ENCODE measurements at regions not wholly inside any gene's neighbourhood (a gene's known extent, or its start where the extent isn't known, plus 50 kb on each side); places are given as distances from the start of the nearest gene placed in this dataset.

- DNase-seq (ENCODE audit: low read depth in 2 of 2): no peak
These were observed 50.2 kb upstream of the CDK1 start for GRCh38 chr10:60728056-60728455.

DNA sequence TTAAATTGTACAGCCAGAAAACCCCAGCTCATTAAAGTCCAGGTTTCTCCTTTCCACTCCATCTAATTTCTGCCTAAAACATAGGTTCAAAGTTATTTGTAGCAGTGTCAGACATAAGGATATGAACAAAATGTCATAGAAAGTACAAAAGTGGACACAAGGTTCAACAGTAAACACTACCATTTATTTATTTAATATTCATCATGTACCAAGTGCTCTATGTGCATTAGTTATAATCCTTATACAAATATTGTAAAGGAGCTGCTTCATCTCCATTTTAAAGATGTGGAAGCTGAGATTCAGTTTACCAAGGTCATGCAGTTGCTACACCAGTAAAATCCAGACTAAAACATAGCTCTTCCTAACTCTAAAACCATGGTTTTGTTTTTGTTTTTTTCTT, 52.0 kb upstream of the CDK1 start:
- DNase-seq (ENCODE audit: low read depth in 2 of 2): no peak

- no peak for DNase-seq (ENCODE audit: low read depth in 2 of 2)
These were observed 55.7 kb upstream of the CDK1 start for GRCh38 chr10:60722623-60723022.

DNA sequence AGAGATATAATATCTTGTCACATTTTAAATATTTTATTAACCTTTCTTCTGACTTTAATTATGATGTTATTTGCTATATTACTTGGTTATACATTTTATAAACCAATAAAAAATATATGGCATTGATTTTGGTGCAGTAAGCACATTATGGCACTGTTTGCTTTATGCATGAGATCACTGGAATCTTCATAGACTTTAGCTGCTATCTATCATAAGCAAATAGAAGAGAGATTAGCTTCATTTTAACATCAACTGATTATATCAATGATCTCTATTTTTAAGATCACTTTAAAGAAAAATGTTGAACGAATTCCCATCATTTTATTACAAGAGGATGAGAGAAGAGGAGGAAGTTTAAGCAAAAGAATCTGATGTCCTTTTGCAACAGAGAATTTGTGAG, 58.6 kb upstream of the CDK1 start:
- DNase-seq (ENCODE audit: low read depth in 2 of 2): no peak

- DNase-seq (ENCODE audit: low read depth in 2 of 2): no peak
These were observed 59.4 kb upstream of the CDK1 start for GRCh38 chr10:60718886-60719285.

GRCh38 chr10:60717852-60718251, 60.4 kb upstream of the CDK1 start:
- DNase-seq (ENCODE audit: low read depth in 2 of 2): no peak

DNA sequence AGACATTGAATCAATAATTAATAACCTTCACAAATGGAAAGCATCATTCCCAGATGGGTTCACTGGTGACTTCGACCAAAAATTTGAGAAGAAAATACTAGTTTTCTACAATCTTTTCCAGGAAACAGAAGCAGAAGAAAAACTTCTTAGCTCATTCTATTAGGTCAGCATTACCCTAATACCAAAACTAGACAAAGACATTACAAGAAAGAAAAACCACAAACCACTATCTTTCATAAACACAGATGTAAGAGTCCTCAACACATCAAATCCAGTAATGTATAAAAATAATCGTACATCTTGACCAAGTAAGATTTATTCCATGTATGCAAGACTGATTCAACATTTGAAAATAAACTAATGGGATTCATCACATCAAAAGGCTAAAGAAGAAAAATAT, 64.0 kb upstream of the CDK1 start:
- DNase-seq (ENCODE audit: low read depth in 2 of 2): no peak

DNA sequence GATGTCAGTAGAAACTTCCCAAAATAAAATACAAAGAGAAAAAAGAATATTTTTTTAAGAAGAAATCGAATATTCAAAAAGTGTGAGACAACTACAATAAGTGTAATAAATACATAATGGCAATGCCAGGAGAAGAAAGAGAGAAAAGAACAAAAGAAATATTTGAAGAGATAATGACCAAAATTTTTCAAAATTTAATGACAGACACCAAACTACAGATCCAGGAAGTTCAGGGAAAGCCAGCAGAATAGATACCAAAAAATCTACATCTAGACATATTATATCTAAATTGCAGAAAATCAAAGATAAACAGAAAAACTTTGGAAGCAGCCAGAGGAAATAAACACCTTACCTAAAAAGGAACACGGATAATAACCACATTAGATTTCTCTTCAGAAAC, 66.8 kb upstream of the CDK1 start:
- no peak for DNase-seq (ENCODE audit: low read depth in 2 of 2)

- no peak for DNase-seq (ENCODE audit: low read depth in 2 of 2)
These were observed 68.2 kb upstream of the CDK1 start for GRCh38 chr10:60710041-60710440.

- DNase-seq (ENCODE audit: low read depth in 2 of 2): no peak
These were observed 69.6 kb upstream of the CDK1 start for GRCh38 chr10:60708666-60709065.

DNA sequence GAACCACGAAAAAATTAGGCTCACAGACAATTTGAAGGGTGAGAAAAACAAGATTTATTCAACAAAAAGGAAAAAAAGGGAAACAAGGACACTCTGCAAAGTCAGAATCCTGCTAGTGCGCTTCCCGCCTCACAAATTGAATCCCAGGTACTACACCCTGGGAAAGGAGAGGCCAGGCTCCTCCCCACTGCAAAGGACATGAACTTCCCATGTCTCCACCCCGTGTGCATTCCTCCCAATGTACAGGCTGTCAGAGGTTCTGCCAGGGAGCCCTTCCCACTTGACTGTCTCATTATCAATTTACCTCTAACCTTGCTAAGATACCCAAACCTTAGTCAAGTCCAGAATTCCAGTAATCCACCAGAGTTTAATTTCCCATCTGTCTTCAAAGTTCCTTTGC, 70.4 kb upstream of the CDK1 start:
- DNase-seq (ENCODE audit: low read depth in 2 of 2): no peak

- no peak for DNase-seq (ENCODE audit: low read depth in 2 of 2)
These were observed 72.1 kb upstream of the CDK1 start for GRCh38 chr10:60706146-60706545.

GRCh38 chr10:60705376-60705775, 72.9 kb upstream of the CDK1 start:
- no peak for DNase-seq (ENCODE audit: low read depth in 2 of 2)

- DNase-seq (ENCODE audit: low read depth in 2 of 2): no peak
These were observed 73.8 kb upstream of the CDK1 start for GRCh38 chr10:60704471-60704870.

DNA sequence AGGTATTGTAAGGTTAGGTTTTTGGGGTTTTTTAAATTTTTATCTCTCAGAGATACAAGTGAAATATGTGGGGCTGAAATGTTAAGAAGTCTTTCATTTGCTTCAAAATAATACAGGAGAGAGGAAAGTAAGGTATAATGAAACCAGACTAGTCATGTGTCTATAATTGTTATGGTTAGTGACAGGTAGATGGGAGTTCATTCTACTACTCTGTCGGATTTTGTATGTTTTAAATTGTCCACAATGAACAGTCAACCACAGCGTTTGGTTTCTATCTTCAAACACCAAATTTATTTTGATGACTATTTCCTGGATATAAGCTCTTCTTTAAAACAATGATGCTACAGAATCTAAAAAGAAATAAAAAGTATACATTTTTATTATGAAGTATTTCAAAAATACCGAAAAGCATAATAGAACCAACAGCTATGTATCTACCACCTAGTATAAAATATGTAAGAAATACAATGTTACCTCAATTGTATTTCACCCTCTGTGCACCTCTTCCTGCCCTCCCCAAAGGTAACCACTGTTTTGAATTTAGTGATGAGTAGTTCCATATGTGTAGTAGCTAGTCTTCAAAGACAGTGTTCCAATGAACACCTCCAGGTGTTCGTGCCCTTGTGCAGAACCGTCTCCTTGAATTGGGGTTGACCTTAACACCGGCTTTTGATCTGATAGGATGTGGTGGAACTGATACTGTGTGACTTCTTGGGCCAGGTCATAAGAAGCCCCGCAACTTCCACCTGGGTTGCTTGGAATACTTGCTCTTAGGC, 74.8 kb upstream of the CDK1 start:
- DNase-seq (ENCODE audit: low read depth in 2 of 2): no peak

DNA sequence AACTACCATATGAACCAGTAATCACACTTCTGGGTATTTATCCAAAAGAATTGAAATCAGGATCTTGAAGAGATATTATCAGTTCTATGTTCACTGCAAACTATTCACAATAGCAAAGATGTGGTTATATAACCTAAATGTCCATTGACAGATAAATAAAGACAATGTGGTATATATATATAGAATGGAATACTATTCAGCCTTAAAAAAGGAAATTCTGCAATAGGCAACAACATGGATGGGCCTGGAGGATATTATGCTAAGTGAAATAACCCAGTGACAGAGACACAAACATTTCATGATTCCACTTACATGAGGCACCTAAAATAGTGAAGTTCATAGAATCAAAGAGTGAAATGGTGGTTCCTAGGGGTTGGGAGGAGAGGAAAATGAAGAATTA, 90.6 kb upstream of the CDK1 start:
- no peak for DNase-seq (ENCODE audit: low read depth in 2 of 2)

- no peak for DNase-seq (ENCODE audit: low read depth in 2 of 2)
These were observed 94.2 kb upstream of the CDK1 start for GRCh38 chr10:60684091-60684490.

DNA sequence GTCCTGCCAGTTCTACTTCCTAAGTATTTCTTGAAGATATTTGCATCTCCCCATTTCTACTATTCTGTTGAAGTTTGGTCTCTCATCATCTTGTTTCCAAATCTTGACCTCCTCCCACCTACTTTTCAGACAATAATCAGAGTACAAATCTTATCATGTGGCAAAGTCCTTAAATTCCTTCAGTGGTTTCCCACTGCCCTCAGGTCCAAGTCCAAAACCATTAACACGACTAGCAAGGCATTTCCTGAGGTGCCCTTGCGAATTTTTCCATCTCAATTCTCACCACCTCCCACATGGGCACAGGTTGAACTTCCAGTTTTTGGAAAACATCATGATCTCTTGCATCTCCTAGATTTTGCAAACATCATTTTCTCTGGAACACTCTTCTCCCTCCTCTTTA, 97.2 kb upstream of the CDK1 start:
- DNase-seq (ENCODE audit: low read depth in 2 of 2): no peak

DNA sequence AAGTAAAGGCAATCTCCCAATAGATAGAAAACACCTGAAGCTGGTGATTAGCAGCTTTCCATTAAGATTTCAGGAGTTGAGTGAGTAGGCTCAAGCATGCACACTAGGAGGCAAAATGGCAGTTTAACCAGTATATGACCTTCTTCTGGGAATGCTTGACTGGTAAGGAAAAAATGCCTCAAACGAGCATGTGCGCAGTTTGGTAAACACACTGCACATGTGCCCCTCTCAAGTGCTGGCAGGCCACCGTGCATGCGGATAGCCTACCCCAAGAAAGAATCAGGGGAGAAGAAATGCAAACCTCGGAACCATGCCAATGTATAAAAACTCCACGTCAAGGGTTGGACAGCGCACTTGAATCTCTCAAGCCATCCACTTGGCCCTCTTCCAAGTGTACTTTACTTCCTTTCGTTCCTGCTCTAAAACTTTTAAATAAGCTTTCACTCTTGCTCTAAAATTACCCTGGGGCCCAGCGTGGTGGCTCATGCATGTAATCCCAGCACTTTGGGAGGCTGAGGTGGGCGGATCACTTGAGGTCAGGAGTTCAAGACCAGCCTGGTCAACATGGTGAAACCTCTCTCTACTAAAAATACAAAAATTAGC, 98.8 kb upstream of the CDK1 start:
- DNase-seq (ENCODE audit: low read depth in 2 of 2): no peak

- no peak for DNase-seq (ENCODE audit: low read depth in 2 of 2)
These were observed 99.3 kb upstream of the CDK1 start for GRCh38 chr10:60678978-60679377.

DNA sequence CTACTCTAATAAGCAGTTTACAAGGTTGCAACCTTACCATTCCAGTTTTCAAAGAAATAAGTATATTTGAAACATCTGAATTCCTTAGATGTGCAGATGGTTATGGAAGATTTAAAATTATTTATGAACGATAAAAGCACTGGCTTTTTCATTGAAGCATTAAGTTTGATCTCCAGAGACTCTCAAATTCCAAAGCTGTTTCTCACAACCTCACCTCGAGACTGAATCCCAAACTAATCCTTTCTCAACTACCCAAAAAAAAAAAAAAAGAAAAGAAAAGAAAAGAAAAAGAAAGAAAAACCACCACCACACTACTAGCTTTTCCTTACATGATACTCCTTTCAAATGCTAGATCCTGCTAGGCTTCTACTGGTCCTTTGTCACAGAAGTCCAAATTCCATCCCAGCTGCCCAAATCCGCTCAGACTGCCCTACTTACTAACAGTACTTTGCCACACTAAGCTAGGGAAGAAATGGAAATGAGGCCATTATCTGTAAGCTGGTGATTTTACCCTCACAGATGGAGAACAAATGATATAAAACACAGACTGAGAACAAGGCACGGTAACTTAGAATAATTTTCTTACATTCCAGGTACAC, 100.6 kb upstream of the CDK1 start:
- no peak for DNase-seq (ENCODE audit: low read depth in 2 of 2)

DNA sequence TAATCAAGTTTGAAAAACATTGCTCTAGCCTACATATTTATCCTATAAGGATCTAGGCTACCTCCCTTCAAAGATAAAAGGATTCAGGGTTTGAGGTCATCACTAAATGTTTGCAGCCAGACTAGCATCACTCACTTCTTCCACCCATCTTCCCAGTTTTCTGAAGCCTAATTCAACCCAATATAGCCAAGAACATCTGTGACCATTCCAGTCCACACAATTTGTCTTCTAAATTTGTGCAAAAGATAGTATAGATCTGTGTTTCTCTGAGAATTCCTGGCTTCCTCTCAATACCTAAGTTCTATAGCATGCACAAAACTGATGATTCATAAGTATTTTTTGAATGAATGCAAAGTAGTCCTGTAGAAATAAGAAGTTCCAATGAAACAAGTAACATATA, 103.0 kb upstream of the CDK1 start:
- no peak for DNase-seq (ENCODE audit: low read depth in 2 of 2)

- no peak for DNase-seq (ENCODE audit: low read depth in 2 of 2)
These were observed 108.8 kb upstream of the CDK1 start for GRCh38 chr10:60669501-60669900.

Data from stimulated activated CD8-positive, alpha-beta memory T cell treated with anti-CD3 and anti-CD28 coated beads, Interleukin-7, amount 100 ng/mL, for 4 hours (primary cell).